Testis (tissue), 2 donors: ENCODE measurements at regions not wholly inside any gene's neighbourhood (a gene's known extent, or its start where the extent isn't known, plus 50 kb on each side); places are given as distances from the start of the nearest gene placed in this dataset.

Experiments
- CTCF ChIP-seq, 3 experiments: fragments of 450-650 bp in 2 of 3; fragments of 200-600 bp in 1 of 3; sonication (generic) in 1 of 3; IDR thresholded peaks; one replicate each; pipeline ENCODE4 v1.5.1; 2016 to 2019; ENCODE audit warnings: antibody characterized with exemption in 3 of 3, mild to moderate bottlenecking in 2 of 3, moderate library complexity in 1 of 3
- POLR2A ChIP-seq: fragments of 450-650 bp; IDR thresholded peaks from one replicate; pipeline ENCODE4 v1.6.1; 2017; ENCODE audit warnings: antibody characterized with exemption, mild to moderate bottlenecking, moderate library complexity

- no peak for TF ChIP-seq CTCF (IDR thresholded peaks at IDR 0.05)
- TF ChIP-seq POLR2A, result no peak
Measured at GRCh38 chr11:119521551-119521950, 98.6 kb upstream of the THY1 start.
